SU-DHL-6 (cell line): ENCODE measurements at regions not wholly inside any gene's neighbourhood (a gene's known extent, or its start where the extent isn't known, plus 50 kb on each side); places are given as distances from the start of the nearest gene placed in this dataset.

ENCODE experiments used
- H2AFZ ChIP-seq: fragments of 200-600 bp; sonication (generic); 2 replicates; pipeline ENCODE4 v1.6.1; 2014; ENCODE audit warnings: low read depth, mild to moderate bottlenecking, moderate library complexity, mixed read lengths, antibody characterized with exemption, low read length; ENCODE audit not compliant: severe bottlenecking
- H3F3A ChIP-seq: fragments of 200-600 bp; shearing (Covaris generic); 2 replicates; pipeline ENCODE4 v1.6.0; 2016; ENCODE audit warnings: antibody characterized with exemption, mild to moderate bottlenecking; ENCODE audit not compliant: insufficient read depth
- H3K27ac ChIP-seq: fragments of 200-600 bp; sonication (generic); 2 replicates; pipeline ENCODE4 v1.5.1; 2016; ENCODE audit warnings: low read depth, mild to moderate bottlenecking, low read length, moderate library complexity, mixed read lengths
- H3K27me3 ChIP-seq: fragments of 200-600 bp; sonication (generic), shearing (Covaris generic); 2 replicates; pipeline ENCODE4 v1.6.0; 2014; ENCODE audit warnings: mild to moderate bottlenecking, low read length
- H3K36me3 ChIP-seq: fragments of 200-600 bp; sonication (generic); 2 replicates; pipeline ENCODE4 v1.6.1; 2014; ENCODE audit warnings: mild to moderate bottlenecking, low read length, mixed read lengths
- H3K4me2 ChIP-seq: fragments of 300-600, 200-600 bp; shearing (Covaris generic), sonication (generic); 2 replicates; pipeline ENCODE4 v1.6.0; 2014; ENCODE audit warnings: low read length, low read depth, mild to moderate bottlenecking; ENCODE audit not compliant: poor library complexity, severe bottlenecking
- H3K4me3 ChIP-seq: fragments of 200-600 bp; sonication (generic); 2 replicates; pipeline ENCODE4 v1.5.1; 2014; ENCODE audit warnings: antibody characterized with exemption, low read length, mild to moderate bottlenecking, mixed read lengths; ENCODE audit not compliant: insufficient read depth, poor library complexity, severe bottlenecking
- H3K79me2 ChIP-seq: fragments of 200-600 bp; sonication (generic); 2 replicates; pipeline ENCODE4 v1.6.1; 2014; ENCODE audit warnings: mild to moderate bottlenecking, low read length, moderate library complexity; ENCODE audit not compliant: insufficient read depth
- H3K9ac ChIP-seq: fragments of 200-600 bp; sonication (generic); 2 replicates; pipeline ENCODE4 v1.7.0; 2014; ENCODE audit warnings: mild to moderate bottlenecking, low read length
- H3K9me2 ChIP-seq: fragments of 200-600 bp; sonication (generic); replicated peaks from 2 replicates; pipeline ENCODE4 v1.6.1; 2014; ENCODE audit warnings: low read length; ENCODE audit not compliant: insufficient read depth
- H3K9me3 ChIP-seq: fragments of 200-600 bp; sonication (generic); 2 replicates; pipeline ENCODE4 v1.6.1; 2014; ENCODE audit warnings: low read length, mixed read lengths; ENCODE audit not compliant: insufficient read depth
- H4K20me1 ChIP-seq: fragments of 200-600 bp; sonication (generic); 2 replicates; pipeline ENCODE4 v1.6.1; 2014; ENCODE audit warnings: low read depth, mild to moderate bottlenecking, antibody characterized with exemption, low read length, moderate library complexity, mixed read lengths
- CTCF ChIP-seq: fragments of 200-600 bp; sonication (generic); IDR thresholded peaks from one replicate; pipeline ENCODE4 v1.5.1; 2017; ENCODE audit warnings: antibody characterized with exemption, mild to moderate bottlenecking, low read length, moderate library complexity; ENCODE audit not compliant: insufficient read depth, poor library complexity, severe bottlenecking
- EZH2phosphoT487 ChIP-seq: fragments of 200-600 bp; sonication (generic), shearing (Covaris generic); conservative IDR thresholded peaks from 2 replicates; pipeline ENCODE4 v1.6.1; 2018; ENCODE audit warnings: mild to moderate bottlenecking, antibody characterized with exemption, low read length, moderate library complexity, mixed read lengths

DNA sequence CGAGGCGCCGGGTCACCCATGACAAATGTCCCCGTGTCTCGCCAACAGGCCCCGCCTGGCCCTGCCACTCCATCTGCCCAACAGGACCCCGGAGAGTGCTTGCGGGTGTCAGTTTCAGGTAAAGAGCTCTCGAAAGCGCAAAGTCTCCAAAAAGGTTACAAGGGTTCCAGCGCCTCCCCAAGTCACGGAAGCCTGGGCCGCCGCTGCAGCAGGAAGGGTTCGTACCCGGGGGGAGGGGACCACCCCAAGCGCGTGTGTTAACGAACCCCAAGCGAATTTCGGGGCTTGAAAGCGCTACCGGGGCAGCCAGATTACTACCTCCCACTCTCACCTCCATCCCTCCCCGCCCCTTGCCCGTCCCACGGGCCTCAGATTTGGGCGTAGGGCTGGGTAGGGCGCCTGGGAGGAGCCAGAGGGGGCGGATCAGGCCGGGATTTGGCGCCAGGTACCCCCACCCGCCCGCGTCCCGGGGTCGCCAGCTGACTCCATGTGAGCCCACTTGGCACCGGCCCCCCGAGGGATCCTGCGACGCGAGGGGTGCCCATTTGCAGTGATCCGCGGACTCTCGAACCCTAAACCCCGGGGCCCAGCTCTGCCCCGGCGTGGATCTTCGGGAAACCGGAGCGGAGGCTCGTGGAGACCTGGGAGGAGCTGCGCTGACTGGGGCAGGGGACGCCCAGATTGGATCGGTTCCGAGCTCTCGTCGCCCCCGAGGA is 85.9 kb downstream of the NR2F2 start:
- Histone ChIP-seq H3K36me3 (no peaks in the 10 kb centered on the region), H2AFZ (no peak overlapping the region), H3F3A (no peaks in the 10 kb centered on the region), H3K79me2 (no peaks in the 10 kb centered on the region), H3K27me3 (no peaks in the 10 kb centered on the region), H3K27ac (no peak overlapping the region), H3K9me2 (no peaks in the 10 kb centered on the region), H3K4me3 (no peak overlapping the region), H3K9ac (no peak overlapping the region), H3K9me3 (no peaks in the 10 kb centered on the region), H4K20me1 (no peaks in the 10 kb centered on the region), H3K4me2 (no peak overlapping the region)
- TF ChIP-seq EZH2phosphoT487: no peak
- no peak for TF ChIP-seq CTCF

- Histone ChIP-seq H3K27me3 (no peaks in the 10 kb centered on the region), H3K9me2 (no peaks in the 10 kb centered on the region), H3K4me2 (no peak overlapping the region), H3F3A (no peaks in the 10 kb centered on the region), H3K9me3 (no peaks in the 10 kb centered on the region), H2AFZ (no peak overlapping the region), H3K9ac (no peak overlapping the region), H4K20me1 (no peaks in the 10 kb centered on the region), H3K27ac (no peak overlapping the region), H3K4me3 (no peak overlapping the region), H3K79me2 (no peaks in the 10 kb centered on the region), H3K36me3 (no peaks in the 10 kb centered on the region)
- TF ChIP-seq CTCF (no peak), EZH2phosphoT487 (no peak)
These were observed 86.6 kb downstream of the NR2F2 start for GRCh38 chr15:96416934-96417759.

DNA sequence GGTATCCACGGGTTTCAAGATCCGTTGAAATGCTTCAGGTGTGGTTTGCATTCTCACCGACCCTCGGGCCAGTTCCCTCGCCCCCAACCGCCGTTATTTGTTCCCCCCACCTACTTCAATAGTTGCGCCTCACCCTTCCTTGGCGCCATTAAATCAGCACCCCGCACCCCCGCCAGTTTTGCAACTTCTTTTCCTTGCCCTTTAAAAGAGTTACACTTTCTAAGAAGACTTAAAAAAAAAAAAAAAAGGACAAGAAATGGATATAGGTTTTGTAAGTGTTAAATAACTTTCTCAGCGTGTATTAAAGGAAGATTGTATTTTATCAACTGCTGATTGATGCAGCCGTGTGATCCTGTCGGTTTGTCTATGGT is 87.2 kb downstream of the NR2F2 start:
- no peak overlapping the region for H3K4me2 ChIP-seq
- no peaks in the 10 kb centered on the region for H3K27me3 ChIP-seq
- no peaks in the 10 kb centered on the region for H3K9me3 ChIP-seq
- no peaks in the 10 kb centered on the region for H3F3A ChIP-seq
- H3K9ac ChIP-seq: no peak overlapping the region
- no peaks in the 10 kb centered on the region for H3K79me2 ChIP-seq
- no peak overlapping the region for H3K4me3 ChIP-seq
- TF ChIP-seq EZH2phosphoT487 (no peak), CTCF (no peak)
- no peaks in the 10 kb centered on the region for H3K9me2 ChIP-seq
- H3K27ac ChIP-seq: no peak overlapping the region
- no peak overlapping the region for H2AFZ ChIP-seq
- no peaks in the 10 kb centered on the region for H3K36me3 ChIP-seq
- H4K20me1 ChIP-seq: no peaks in the 10 kb centered on the region
